ENCODE measurements at regions not wholly inside any gene's neighbourhood (a gene's known extent, or its start where the extent isn't known, plus 50 kb on each side); places are given as distances from the start of the nearest gene placed in this dataset.

DNA sequence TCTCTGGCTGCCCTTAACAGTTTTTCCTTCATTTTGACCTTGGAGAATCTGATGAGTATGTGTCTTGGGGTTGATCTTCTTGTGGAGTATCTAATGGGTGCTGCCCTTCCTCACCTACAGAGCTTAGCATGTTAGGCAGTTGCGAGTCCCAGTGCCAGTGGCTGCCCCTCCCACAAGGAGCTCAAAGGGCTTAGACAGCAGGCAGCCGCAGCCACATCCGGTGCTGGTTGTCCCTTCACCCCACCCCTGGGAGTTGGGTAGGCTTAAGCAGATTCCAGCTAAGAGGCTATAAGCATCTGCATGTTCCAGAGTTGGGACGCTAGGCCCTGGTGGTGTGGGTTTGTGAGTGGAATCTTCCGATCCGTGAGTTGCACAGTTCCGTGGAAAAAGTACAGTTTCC, 322.1 kb upstream of the ARX start:
- Histone ChIP-seq H3K9me3 (no peaks in the 10 kb centered on the region), H3K36me3 (no peaks in the 10 kb centered on the region), H3K27ac (no peak overlapping the region), H3K4me3 (no peak overlapping the region), H3K4me1 (no peaks in the 10 kb centered on the region), H3K27me3 (no peaks in the 10 kb centered on the region)
- 94 to 95% methylated on average over 7 of the region's 7 CpGs for WGBS, 2 donors
- intact Hi-C loops (cut with DNase I), result no loop called here
- TF ChIP-seq POLR2AphosphoS5 (IDR thresholded peaks at IDR 0.05), result no peak
- TF ChIP-seq, protein P1, sequence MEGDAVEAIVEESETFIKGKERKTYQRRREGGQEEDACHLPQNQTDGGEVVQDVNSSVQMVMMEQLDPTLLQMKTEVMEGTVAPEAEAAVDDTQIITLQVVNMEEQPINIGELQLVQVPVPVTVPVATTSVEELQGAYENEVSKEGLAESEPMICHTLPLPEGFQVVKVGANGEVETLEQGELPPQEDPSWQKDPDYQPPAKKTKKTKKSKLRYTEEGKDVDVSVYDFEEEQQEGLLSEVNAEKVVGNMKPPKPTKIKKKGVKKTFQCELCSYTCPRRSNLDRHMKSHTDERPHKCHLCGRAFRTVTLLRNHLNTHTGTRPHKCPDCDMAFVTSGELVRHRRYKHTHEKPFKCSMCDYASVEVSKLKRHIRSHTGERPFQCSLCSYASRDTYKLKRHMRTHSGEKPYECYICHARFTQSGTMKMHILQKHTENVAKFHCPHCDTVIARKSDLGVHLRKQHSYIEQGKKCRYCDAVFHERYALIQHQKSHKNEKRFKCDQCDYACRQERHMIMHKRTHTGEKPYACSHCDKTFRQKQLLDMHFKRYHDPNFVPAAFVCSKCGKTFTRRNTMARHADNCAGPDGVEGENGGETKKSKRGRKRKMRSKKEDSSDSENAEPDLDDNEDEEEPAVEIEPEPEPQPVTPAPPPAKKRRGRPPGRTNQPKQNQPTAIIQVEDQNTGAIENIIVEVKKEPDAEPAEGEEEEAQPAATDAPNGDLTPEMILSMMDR (IDR thresholded peaks at IDR 0.05), result no peak
- no peak for TF ChIP-seq EP300 (IDR thresholded peaks at IDR 0.05)
- TF ChIP-seq POLR2A (IDR thresholded peaks at IDR 0.05), result no peak
- no peak for DNase-seq

DNA sequence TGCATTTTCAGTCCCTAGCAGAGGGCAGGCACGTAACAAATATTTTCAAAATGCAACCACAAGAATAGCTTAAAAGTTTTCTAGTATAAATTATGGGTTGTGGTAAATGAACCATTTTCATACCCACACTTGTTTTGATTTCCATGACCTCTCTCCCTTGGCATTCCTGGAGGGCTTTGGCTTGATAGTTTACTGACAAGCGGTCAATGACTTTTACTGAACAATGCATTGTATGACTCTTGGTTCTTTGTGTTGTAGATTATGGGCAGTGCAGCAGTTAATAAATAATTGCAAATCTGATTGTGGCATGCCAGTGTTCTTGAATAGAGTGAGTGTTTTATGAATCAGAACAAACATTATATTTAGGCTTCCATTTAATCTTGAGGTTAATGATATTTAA, 285.2 kb upstream of the ARX start:
- intact Hi-C loops (cut with DNase I), result no loop called here
- no peak overlapping the region for H3K4me3 ChIP-seq
- H3K9me3 ChIP-seq, result no peaks in the 10 kb centered on the region
- no peak for TF ChIP-seq EP300 (IDR thresholded peaks at IDR 0.05)
- TF ChIP-seq POLR2A (IDR thresholded peaks at IDR 0.05), result no peak
- TF ChIP-seq, protein P1 (IDR thresholded peaks at IDR 0.05), result no peak
- TF ChIP-seq POLR2AphosphoS5 (IDR thresholded peaks at IDR 0.05), result no peak
- H3K27ac ChIP-seq, result no peak overlapping the region
- H3K27me3 ChIP-seq, result no peaks in the 10 kb centered on the region
- H3K36me3 ChIP-seq, result no peaks in the 10 kb centered on the region
- DNase-seq, result no peak
- WGBS, 2 donors, result 80 to 82% methylated on average over 2 of the region's 2 CpGs
- no peaks in the 10 kb centered on the region for H3K4me1 ChIP-seq

DNA sequence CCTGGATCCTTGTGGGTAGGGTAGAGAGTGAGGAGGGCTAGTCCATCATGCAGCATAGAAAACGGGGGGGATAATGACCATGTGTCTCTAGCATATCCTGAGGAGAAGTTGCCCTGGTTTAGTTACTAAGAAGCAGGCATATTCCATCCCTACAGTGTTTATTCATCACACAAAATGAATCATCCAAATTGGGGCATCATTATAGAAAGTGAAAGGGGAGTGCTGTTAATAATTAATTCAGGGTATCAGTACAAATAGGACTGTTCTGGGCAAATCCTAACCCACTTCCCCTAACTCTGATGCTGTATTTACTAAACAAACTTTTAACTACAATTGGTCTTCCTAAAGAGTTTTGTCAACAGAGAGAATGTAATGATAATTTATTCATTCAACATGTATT, 281.1 kb upstream of the ARX start:
- no peaks in the 10 kb centered on the region for H3K4me1 ChIP-seq
- H3K4me3 ChIP-seq, result no peak overlapping the region
- WGBS, 2 donors, result 46 to 68% methylated on average over 1 of the region's 1 CpG
- H3K36me3 ChIP-seq, result no peaks in the 10 kb centered on the region
- intact Hi-C loops (cut with DNase I), result no loop called here
- H3K27me3 ChIP-seq, result no peaks in the 10 kb centered on the region
- no peak overlapping the region for H3K27ac ChIP-seq
- DNase-seq, result no peak
- no peaks in the 10 kb centered on the region for H3K9me3 ChIP-seq
- TF ChIP-seq, protein P1 (IDR thresholded peaks at IDR 0.05), result no peak
- TF ChIP-seq POLR2A (IDR thresholded peaks at IDR 0.05), result no peak
- no peak for TF ChIP-seq POLR2AphosphoS5 (IDR thresholded peaks at IDR 0.05)
- no peak for TF ChIP-seq EP300 (IDR thresholded peaks at IDR 0.05)

DNA sequence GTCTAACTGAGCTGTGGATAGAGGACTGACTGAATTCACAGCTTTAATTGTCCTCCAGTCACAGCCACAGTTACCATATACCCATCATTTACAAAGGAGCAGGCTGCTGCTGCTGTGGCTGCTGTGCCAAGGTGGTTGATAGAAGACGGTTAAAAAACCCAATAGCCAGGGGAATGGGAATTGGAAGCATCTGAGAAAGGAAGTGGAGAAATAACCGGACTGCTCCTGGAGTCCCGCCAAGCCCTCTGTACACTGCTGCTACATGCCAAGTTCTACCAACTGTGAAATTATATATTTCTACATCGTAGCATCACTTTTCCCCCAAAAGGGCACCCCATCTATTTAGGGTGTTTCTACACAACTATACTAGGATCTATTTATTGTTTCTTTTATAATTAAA, 279.7 kb upstream of the ARX start:
- no peaks in the 10 kb centered on the region for H3K36me3 ChIP-seq
- no peak overlapping the region for H3K27ac ChIP-seq
- intact Hi-C loops (cut with DNase I), result no loop called here
- TF ChIP-seq POLR2A (IDR thresholded peaks at IDR 0.05), result no peak
- no peak for TF ChIP-seq EP300 (IDR thresholded peaks at IDR 0.05)
- no peaks in the 10 kb centered on the region for H3K27me3 ChIP-seq
- DNase-seq, result no peak
- no peaks in the 10 kb centered on the region for H3K9me3 ChIP-seq
- no peaks in the 10 kb centered on the region for H3K4me1 ChIP-seq
- no peak overlapping the region for H3K4me3 ChIP-seq
- 76 to 89% methylated on average over 4 of the region's 4 CpGs for WGBS, 2 donors

DNA sequence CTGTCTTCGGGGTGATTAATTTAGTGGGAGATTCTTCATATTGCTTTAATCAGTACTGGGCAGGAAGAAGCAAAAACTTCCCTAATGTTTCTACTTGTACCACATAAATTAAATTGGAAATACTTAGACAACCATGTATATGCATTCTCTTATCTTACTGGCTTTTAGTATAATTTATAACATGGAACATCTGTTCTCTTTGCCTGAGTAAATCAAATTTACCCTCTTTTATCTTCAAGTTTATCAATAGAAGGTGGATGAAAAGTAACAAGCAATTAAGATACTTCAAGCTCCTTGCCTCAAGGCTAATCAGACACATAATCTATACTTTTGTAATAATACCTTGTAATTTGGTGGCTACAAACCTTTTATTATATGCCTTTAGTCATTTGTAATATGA, 274.4 kb upstream of the ARX start:
- TF ChIP-seq, protein P1 (IDR thresholded peaks at IDR 0.05), result no peak
- TF ChIP-seq POLR2AphosphoS5 (IDR thresholded peaks at IDR 0.05) (no peak), POLR2A (IDR thresholded peaks at IDR 0.05) (no peak), EP300 (IDR thresholded peaks at IDR 0.05) (no peak)

More for the DNA sequence above, 274.4 kb upstream of the ARX start:
- Histone ChIP-seq H3K27ac (no peak overlapping the region), H3K4me3 (no peak overlapping the region), H3K9me3 (no peaks in the 10 kb centered on the region), H3K27me3 (no peaks in the 10 kb centered on the region), H3K4me1 (no peaks in the 10 kb centered on the region), H3K36me3 (no peaks in the 10 kb centered on the region)
- WGBS, 2 donors, result 81 to 84% methylated on average over 1 of the region's 1 CpG
- intact Hi-C loops (cut with DNase I), result no loop called here
- DNase-seq, result no peak
